WTC11 (cell line): ENCODE measurements at regions not wholly inside any gene's neighbourhood (a gene's known extent, or its start where the extent isn't known, plus 50 kb on each side); places are given as distances from the start of the nearest gene placed in this dataset.

ENCODE experiments used
- CTCF ChIP-seq: fragments of 200-600 bp; IDR thresholded peaks from 2 replicates; pipeline ENCODE4 v1.8.0; 2022; ENCODE audit warnings: antibody characterized with exemption
- KAT7 ChIP-seq: sonication (generic); formaldehyde crosslinking; IDR thresholded peaks from 2 replicates; pipeline ENCODE4 v1.8.1; 2023; ENCODE audit warnings: missing genetic modification reagents, mild to moderate bottlenecking, borderline replicate concordance
- NFE2L1 ChIP-seq: sonication (generic); formaldehyde crosslinking; IDR thresholded peaks from 2 replicates; pipeline ENCODE4 v1.8.1; 2023; ENCODE audit warnings: missing genetic modification reagents

GRCh38 chr12:78519422-78519821, 345.2 kb upstream of the SYT1 start:
- TF ChIP-seq CTCF (no peak), KAT7 (CRISPR knock-in tag) (no peak), NFE2L1 (CRISPR knock-in tag) (no peak)
